PC-3 (cell line): ENCODE measurements at regions not wholly inside any gene's neighbourhood (a gene's known extent, or its start where the extent isn't known, plus 50 kb on each side); places are given as distances from the start of the nearest gene placed in this dataset.

Source experiments
- ATAC-seq: fragments of 200-7000 bp; cut with Tn5 transposase; 2 replicates; pipeline ENCODE4 v1.9.1; 2020; ENCODE audit warnings: mild to moderate bottlenecking, moderate library complexity
- BruUV-seq: library from RNA; stranded (reverse); fragments of 400-500 nt; replicated peaks from 2 replicates; lab custom pipeline; 2021; lab: Mats Ljungman, UMichigan
- CTCF ChIA-PET: fragments of 300-600 bp; sonication (Branson Sonifier 250); formaldehyde crosslinking; loops from one replicate; lab custom pipeline; 2022; ENCODE audit warnings: antibody characterized with exemption; lab: Charles Lee
- POLR2A ChIA-PET: fragments of 300-600 bp; sonication (Branson Sonifier 250); formaldehyde crosslinking; loops from one replicate; lab custom pipeline; 2022; ENCODE audit warnings: antibody characterized with exemption; ENCODE audit not compliant: unreplicated experiment; lab: Charles Lee
- DNase-seq: peaks from one replicate; pipeline ENCODE4 v3.0.0-alpha.2; 2015
- H2AFZ ChIP-seq: fragments of 300-600 bp; sonication (generic); 2 replicates; pipeline ENCODE4 v1.6.0; 2016; ENCODE audit warnings: antibody characterized with exemption, low read length
- H3F3A ChIP-seq: fragments of 300-600 bp; sonication (generic); one replicate; pipeline ENCODE4 v1.6.0; 2017; ENCODE audit warnings: antibody characterized with exemption, low read length, control low read depth, mild to moderate bottlenecking; ENCODE audit not compliant: unreplicated experiment
- H3K27ac ChIP-seq: fragments of 300-600 bp; sonication (generic); 2 replicates; pipeline ENCODE4 v1.5.1; 2016; ENCODE audit warnings: mild to moderate bottlenecking, low read length
- H3K27me3 ChIP-seq: fragments of 300-600 bp; sonication (generic); 2 replicates; pipeline ENCODE4 v1.6.1; 2016; ENCODE audit warnings: low read length, mixed read lengths
- H3K36me3 ChIP-seq: fragments of 300-600 bp; sonication (generic); 2 replicates; pipeline ENCODE4 v1.6.1; 2016; ENCODE audit warnings: low read depth, mixed run types, low read length, mixed read lengths
- H3K4me1 ChIP-seq: fragments of 300-600 bp; sonication (generic); 2 replicates; pipeline ENCODE4 v1.5.1; 2016; ENCODE audit warnings: low read length; ENCODE audit not compliant: insufficient read depth
- H3K4me2 ChIP-seq: fragments of 300-600 bp; sonication (generic); 2 replicates; pipeline ENCODE4 v1.6.0; 2016; ENCODE audit warnings: low read length
- H3K4me3 ChIP-seq: fragments of 300-600 bp; sonication (generic); 2 replicates; pipeline ENCODE4 v1.5.1; 2016; ENCODE audit warnings: mild to moderate bottlenecking, low read length, mixed read lengths
- H3K79me2 ChIP-seq: fragments of 300-600 bp; sonication (generic); 2 replicates; pipeline ENCODE4 v1.6.1; 2017; ENCODE audit warnings: low read length, mixed read lengths
- H3K9ac ChIP-seq: fragments of 300-600 bp; sonication (generic); 2 replicates; pipeline ENCODE4 v1.6.0; 2016; ENCODE audit warnings: mild to moderate bottlenecking, low read length
- H3K9me2 ChIP-seq: fragments of 300-600 bp; sonication (generic); replicated peaks from 2 replicates; pipeline ENCODE4 v1.6.1; 2016; ENCODE audit warnings: mixed run types, low read length, mixed read lengths
- H3K9me3 ChIP-seq: fragments of 300-600 bp; sonication (generic); 2 replicates; pipeline ENCODE4 v1.6.1; 2016; ENCODE audit warnings: low read length, mixed read lengths
- H4K20me1 ChIP-seq: fragments of 300-600 bp; sonication (generic); 2 replicates; pipeline ENCODE4 v1.6.1; 2016; ENCODE audit warnings: low read length, mixed read lengths
- EZH2 ChIP-seq: fragments of 300-600 bp; sonication (generic); IDR thresholded peaks from one replicate; pipeline ENCODE4 v1.6.1; 2017; ENCODE audit warnings: antibody characterized with exemption, mild to moderate bottlenecking, low read length; ENCODE audit not compliant: unreplicated experiment
- EZH2phosphoT487 ChIP-seq: fragments of 300-600 bp; sonication (generic); IDR thresholded peaks from 2 replicates; pipeline ENCODE4 v1.6.1; 2018; ENCODE audit warnings: mild to moderate bottlenecking, antibody characterized with exemption, low read length, borderline replicate concordance
- intact Hi-C: fragments of 100-400 bp; cut with micrococcal nuclease; formaldehyde crosslinking; loops from 2 replicates; pipeline ENCODE4 v1.9.0; 2023
- TF ChIP-seq, protein P1 (sequence below): fragments of 300-600 bp; sonication (generic); conservative IDR thresholded peaks from 2 replicates; pipeline ENCODE4 v1.5.1; 2017; ENCODE audit warnings: antibody characterized with exemption, low read depth, mild to moderate bottlenecking, low read length

DNA sequence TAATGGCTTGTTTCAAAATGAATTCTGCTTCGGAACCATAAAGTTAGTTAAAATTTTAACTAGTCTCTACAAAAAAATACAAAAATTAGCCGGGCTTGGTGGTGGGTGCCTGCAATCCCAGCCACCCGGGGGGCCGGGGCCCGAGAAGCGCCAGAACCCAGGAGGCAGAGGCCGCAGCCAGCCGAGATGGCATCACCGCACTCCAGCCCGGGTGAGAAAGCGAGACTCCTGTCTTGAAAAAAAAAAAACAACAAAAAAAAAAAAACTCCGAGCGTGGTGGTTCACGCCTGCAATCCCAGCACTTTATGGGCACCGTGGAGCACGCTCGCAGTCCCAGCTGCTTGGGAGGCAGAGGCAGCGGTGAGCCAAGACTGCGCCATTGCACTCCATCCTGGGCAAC is 781.4 kb downstream of the BRINP3 start:
- no peaks in the 10 kb centered on the region for H3K79me2 ChIP-seq
- TF ChIP-seq EZH2phosphoT487, result no peak
- no peaks in the 10 kb centered on the region for H3F3A ChIP-seq
- no peaks in the 10 kb centered on the region for H3K4me1 ChIP-seq
- no peaks in the 10 kb centered on the region for H3K36me3 ChIP-seq
- DNase-seq (no peak), ATAC-seq (no peak)
- H3K9ac ChIP-seq, result no peak overlapping the region
- BruUV-seq, result no TSS peak
- H3K4me3 ChIP-seq, result no peak overlapping the region
- no peaks in the 10 kb centered on the region for H4K20me1 ChIP-seq
- H3K9me3 ChIP-seq, result no peaks in the 10 kb centered on the region
- H2AFZ ChIP-seq, result no peak overlapping the region
- H3K9me2 ChIP-seq, result no peaks in the 10 kb centered on the region
- POLR2A ChIA-PET, result no interaction called here
- H3K27me3 ChIP-seq, result no peaks in the 10 kb centered on the region
- CTCF ChIA-PET, result no interaction called here
- H3K27ac ChIP-seq, result no peak overlapping the region
- intact Hi-C loops, result no loop called here
- H3K4me2 ChIP-seq, result no peak overlapping the region

DNA sequence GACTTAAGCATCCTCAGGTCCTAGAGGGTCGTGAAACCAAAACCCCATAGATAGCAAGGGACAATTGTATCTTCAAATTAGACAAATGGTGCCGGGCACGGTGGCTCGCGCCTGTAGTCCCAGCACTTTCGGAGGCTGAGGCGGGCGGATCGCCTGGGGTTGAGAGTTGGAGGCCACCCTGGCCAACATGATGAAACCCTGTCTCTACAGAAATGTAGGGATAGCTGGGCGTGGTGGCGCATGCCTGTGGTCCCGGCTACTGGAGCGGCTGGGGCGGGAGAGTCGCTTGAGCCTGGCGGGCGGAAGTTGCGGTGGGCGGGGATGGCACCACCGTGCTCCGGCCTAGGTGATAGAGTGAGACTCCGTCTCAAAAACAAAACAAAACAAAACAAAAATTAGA is 780.6 kb downstream of the BRINP3 start:
- no peak overlapping the region for H2AFZ ChIP-seq
- no peaks in the 10 kb centered on the region for H3K9me2 ChIP-seq
- H3K36me3 ChIP-seq, result no peaks in the 10 kb centered on the region
- H3F3A ChIP-seq, result no peaks in the 10 kb centered on the region
- H3K4me1 ChIP-seq, result no peaks in the 10 kb centered on the region
- BruUV-seq, result no TSS peak
- ChIA-PET POLR2A (no interaction called here), CTCF (no interaction called here)
- no peaks in the 10 kb centered on the region for H3K9me3 ChIP-seq
- TF ChIP-seq, protein P1, sequence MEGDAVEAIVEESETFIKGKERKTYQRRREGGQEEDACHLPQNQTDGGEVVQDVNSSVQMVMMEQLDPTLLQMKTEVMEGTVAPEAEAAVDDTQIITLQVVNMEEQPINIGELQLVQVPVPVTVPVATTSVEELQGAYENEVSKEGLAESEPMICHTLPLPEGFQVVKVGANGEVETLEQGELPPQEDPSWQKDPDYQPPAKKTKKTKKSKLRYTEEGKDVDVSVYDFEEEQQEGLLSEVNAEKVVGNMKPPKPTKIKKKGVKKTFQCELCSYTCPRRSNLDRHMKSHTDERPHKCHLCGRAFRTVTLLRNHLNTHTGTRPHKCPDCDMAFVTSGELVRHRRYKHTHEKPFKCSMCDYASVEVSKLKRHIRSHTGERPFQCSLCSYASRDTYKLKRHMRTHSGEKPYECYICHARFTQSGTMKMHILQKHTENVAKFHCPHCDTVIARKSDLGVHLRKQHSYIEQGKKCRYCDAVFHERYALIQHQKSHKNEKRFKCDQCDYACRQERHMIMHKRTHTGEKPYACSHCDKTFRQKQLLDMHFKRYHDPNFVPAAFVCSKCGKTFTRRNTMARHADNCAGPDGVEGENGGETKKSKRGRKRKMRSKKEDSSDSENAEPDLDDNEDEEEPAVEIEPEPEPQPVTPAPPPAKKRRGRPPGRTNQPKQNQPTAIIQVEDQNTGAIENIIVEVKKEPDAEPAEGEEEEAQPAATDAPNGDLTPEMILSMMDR, result no peak
- TF ChIP-seq EZH2phosphoT487 (no peak), EZH2 (no peak)
- no peak overlapping the region for H3K27ac ChIP-seq
- DNase-seq, result no peak
- no peak overlapping the region for H3K4me3 ChIP-seq
- H3K27me3 ChIP-seq, result no peaks in the 10 kb centered on the region
- intact Hi-C loops, result no loop called here
- ATAC-seq, result no peak
- no peaks in the 10 kb centered on the region for H4K20me1 ChIP-seq
- no peak overlapping the region for H3K4me2 ChIP-seq
- H3K9ac ChIP-seq, result no peak overlapping the region
- H3K79me2 ChIP-seq, result no peaks in the 10 kb centered on the region

DNA sequence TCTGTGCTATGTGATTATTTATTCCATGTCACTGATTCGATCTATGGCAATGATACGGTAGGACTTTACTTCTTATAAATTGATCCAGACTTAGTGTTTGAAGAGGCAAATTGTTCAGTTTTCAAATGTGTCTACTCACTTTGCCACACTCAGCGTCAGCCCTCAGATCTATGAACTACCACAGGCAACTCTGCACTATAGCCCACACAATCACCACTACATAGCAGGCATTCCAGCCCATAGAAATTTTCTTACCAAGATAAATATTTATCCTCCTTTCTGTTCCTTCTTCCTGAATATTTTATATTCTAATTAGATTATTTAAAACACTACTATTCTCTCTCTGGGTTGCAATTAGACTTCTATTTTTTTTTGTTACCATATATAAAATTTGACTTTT is 776.1 kb downstream of the BRINP3 start:
- H3K27me3 ChIP-seq, result no peaks in the 10 kb centered on the region
- no peaks in the 10 kb centered on the region for H3F3A ChIP-seq
- ChIA-PET CTCF (no interaction called here), POLR2A (no interaction called here)
- no peaks in the 10 kb centered on the region for H3K9me3 ChIP-seq
- DNase-seq, result no peak
- ATAC-seq, result no peak
- H3K36me3 ChIP-seq, result no peaks in the 10 kb centered on the region
- H3K4me3 ChIP-seq, result no peak overlapping the region
- TF ChIP-seq, protein P1, result no peak
- no peak for TF ChIP-seq EZH2
- TF ChIP-seq EZH2phosphoT487, result no peak
- no TSS peak for BruUV-seq
- H4K20me1 ChIP-seq, result no peaks in the 10 kb centered on the region
- no peaks in the 10 kb centered on the region for H3K9me2 ChIP-seq
- no peaks in the 10 kb centered on the region for H3K79me2 ChIP-seq
- H3K4me2 ChIP-seq, result no peak overlapping the region
- no peak overlapping the region for H3K27ac ChIP-seq
- intact Hi-C loops, result no loop called here
- no peak overlapping the region for H2AFZ ChIP-seq
- no peak overlapping the region for H3K9ac ChIP-seq
- H3K4me1 ChIP-seq, result no peaks in the 10 kb centered on the region
